ENCODE measurements at regions not wholly inside any gene's neighbourhood (a gene's known extent, or its start where the extent isn't known, plus 50 kb on each side); places are given as distances from the start of the nearest gene placed in this dataset.

- DNase-seq = no peak
These were observed 231.1 kb upstream of the POU3F1 start for GRCh38 chr1:38277646-38278045.

- DNase-seq = no peak
These were observed 229.4 kb upstream of the POU3F1 start for GRCh38 chr1:38275960-38276359.

- no peak for DNase-seq
These were observed 228.4 kb upstream of the POU3F1 start for GRCh38 chr1:38274974-38275373.

- DNase-seq = no peak
These were observed 226.7 kb upstream of the POU3F1 start for GRCh38 chr1:38273196-38273804.

GRCh38 chr1:38272515-38272914 lies 225.9 kb upstream of the POU3F1 start:
- DNase-seq = no peak

GRCh38 chr1:38270849-38271633 lies 224.4 kb upstream of the POU3F1 start:
- no peak for DNase-seq

GRCh38 chr1:38269923-38270848 lies 223.6 kb upstream of the POU3F1 start:
- DNase-seq = no peak

GRCh38 chr1:38268226-38268625 lies 221.6 kb upstream of the POU3F1 start:
- DNase-seq = no peak

- DNase-seq = no peak
These were observed 220.7 kb upstream of the POU3F1 start for GRCh38 chr1:38267037-38268036.

GRCh38 chr1:38266197-38266520 lies 219.6 kb upstream of the POU3F1 start:
- no peak for DNase-seq

GRCh38 chr1:38265293-38266196 lies 219.0 kb upstream of the POU3F1 start:
- peak; percentile 25 for DNase-seq

- no peak for DNase-seq
These were observed 216.8 kb upstream of the POU3F1 start for GRCh38 chr1:38263438-38263837.

- DNase-seq = no peak
These were observed 215.0 kb upstream of the POU3F1 start for GRCh38 chr1:38261574-38261973.

- no peak for DNase-seq
These were observed 211.6 kb upstream of the POU3F1 start for GRCh38 chr1:38258085-38258627.

GRCh38 chr1:38257374-38257773 lies 210.8 kb upstream of the POU3F1 start:
- no peak for DNase-seq

GRCh38 chr1:38256072-38256471 lies 209.5 kb upstream of the POU3F1 start:
- DNase-seq = no peak

GRCh38 chr1:38253314-38253713 lies 206.7 kb upstream of the POU3F1 start:
- no peak for DNase-seq

GRCh38 chr1:38250356-38250755 lies 203.8 kb upstream of the POU3F1 start:
- no peak for DNase-seq

GRCh38 chr1:38249001-38249400 lies 202.4 kb upstream of the POU3F1 start:
- DNase-seq = no peak

GRCh38 chr1:38246955-38247952 lies 200.7 kb upstream of the POU3F1 start:
- DNase-seq = no peak

Measured in activated effector memory CD4-positive, alpha-beta T cell treated with anti-CD3 and anti-CD28 coated beads, Interleukin-2, amount 50 U/mL, for 16 hours (primary cell).